OCI-LY7 (cell line): ENCODE measurements at regions not wholly inside any gene's neighbourhood (a gene's known extent, or its start where the extent isn't known, plus 50 kb on each side); places are given as distances from the start of the nearest gene placed in this dataset.

Experiments
- BruUV-seq: library from RNA; stranded (reverse); fragments of 400-500 nt; replicated peaks from 2 replicates; lab custom pipeline; 2021; lab: Mats Ljungman, UMichigan
- CTCF ChIA-PET: fragments of 300-600 bp; sonication (Branson Sonifier 250); formaldehyde crosslinking; loops from one replicate; lab custom pipeline; 2022; ENCODE audit warnings: antibody characterized with exemption; ENCODE audit not compliant: unreplicated experiment; lab: Charles Lee
- POLR2A ChIA-PET: fragments of 300-600 bp; sonication (Branson Sonifier 250); formaldehyde crosslinking; loops from one replicate; lab custom pipeline; 2022; ENCODE audit warnings: antibody characterized with exemption; lab: Charles Lee
- DNase-seq: peaks from one replicate; pipeline ENCODE4 v3.0.0-alpha.2; 2015; ENCODE audit warnings: low spot score
- H2AFZ ChIP-seq: fragments of 200-600 bp; sonication (generic), shearing (Covaris generic); 2 replicates; pipeline ENCODE4 v1.6.1; 2014; ENCODE audit warnings: mild to moderate bottlenecking, antibody characterized with exemption, low read length, moderate library complexity
- H3K27ac ChIP-seq: fragments of 200-600 bp; sonication (generic); 2 replicates; pipeline ENCODE4 v1.5.1; 2014; ENCODE audit warnings: mixed run types, low read depth, mild to moderate bottlenecking, moderate library complexity, low read length, inconsistent platforms; ENCODE audit not compliant: poor library complexity, severe bottlenecking
- H3K36me3 ChIP-seq: fragments of 200-600 bp; sonication (generic); 2 replicates; pipeline ENCODE4 v1.6.1; 2014; ENCODE audit warnings: mild to moderate bottlenecking, antibody characterized with exemption, low read length, moderate library complexity, mixed read lengths; ENCODE audit not compliant: insufficient read depth
- H3K4me1 ChIP-seq: fragments of 200-600 bp; sonication (generic); 2 replicates; pipeline ENCODE4 v1.5.1; 2014; ENCODE audit warnings: mild to moderate bottlenecking, low read length; ENCODE audit not compliant: insufficient read depth, poor library complexity, severe bottlenecking
- H3K4me2 ChIP-seq: fragments of 200-600 bp; sonication (generic); 2 replicates; pipeline ENCODE4 v1.6.1; 2014; ENCODE audit warnings: mild to moderate bottlenecking, low read length
- H3K4me3 ChIP-seq: fragments of 200-600 bp; sonication (generic); 2 replicates; pipeline ENCODE4 v1.5.1; 2014; ENCODE audit warnings: mild to moderate bottlenecking, low read depth, low read length; ENCODE audit not compliant: poor library complexity, severe bottlenecking
- H3K79me2 ChIP-seq: fragments of 200-600 bp; sonication (generic); 2 replicates; pipeline ENCODE4 v1.6.1; 2016; ENCODE audit warnings: low read depth, mild to moderate bottlenecking, low read length, moderate library complexity, mixed read lengths; ENCODE audit not compliant: insufficient read depth
- H3K9me2 ChIP-seq: fragments of 200-600 bp; sonication (generic); 2 replicates; pipeline ENCODE4 v1.6.1; 2016; ENCODE audit warnings: mild to moderate bottlenecking, low read length, mixed read lengths; ENCODE audit not compliant: insufficient read depth
- H3K9me3 ChIP-seq: fragments of 200-600 bp; sonication (generic); 2 replicates; pipeline ENCODE4 v1.6.1; 2014; ENCODE audit warnings: mild to moderate bottlenecking, mixed run types, low read length, mixed read lengths
- H4K20me1 ChIP-seq: fragments of 200-600 bp; sonication (generic); 2 replicates; pipeline ENCODE4 v1.6.1; 2014; ENCODE audit warnings: mild to moderate bottlenecking, antibody characterized with exemption, low read length, moderate library complexity, mixed read lengths; ENCODE audit not compliant: insufficient read depth
- CTCF ChIP-seq: fragments of 200-600 bp; sonication (generic); conservative IDR thresholded peaks from 2 replicates; pipeline ENCODE4 v1.5.1; 2014; ENCODE audit warnings: mild to moderate bottlenecking, antibody characterized with exemption, low read length, moderate library complexity, mixed read lengths
- EZH2phosphoT487 ChIP-seq: fragments of 200-600 bp; sonication (generic); IDR thresholded peaks from 2 replicates; pipeline ENCODE4 v1.6.1; 2018; ENCODE audit warnings: low read depth, borderline replicate concordance, mild to moderate bottlenecking, mixed run types, antibody characterized with exemption, low read length, moderate library complexity, mixed read lengths
- intact Hi-C: fragments of 100-400 bp; cut with micrococcal nuclease; formaldehyde crosslinking; loops from one replicate; pipeline ENCODE4 v1.10.0; 2022; ENCODE audit not compliant: unreplicated experiment

GRCh38 chr13:79674765-79675515 is 194.0 kb downstream of the NDFIP2 start:
- Histone ChIP-seq H3K9me2 (no peaks in the 10 kb centered on the region), H3K36me3 (no peaks in the 10 kb centered on the region), H3K9me3 (no peaks in the 10 kb centered on the region), H4K20me1 (no peaks in the 10 kb centered on the region), H3K4me2 (no peak overlapping the region), H2AFZ (no peak overlapping the region), H3K27ac (no peak overlapping the region), H3K79me2 (no peaks in the 10 kb centered on the region), H3K4me3 (no peak overlapping the region), H3K4me1 (no peaks in the 10 kb centered on the region)
- DNase-seq, result no peak
- BruUV-seq, result no TSS peak
- POLR2A ChIA-PET, result interaction anchor here (0.7 kb wide), 2 partner anchors 284 to 1451 kb away, joined by 3 read pairs; no protein-coding TSS in a partner anchor
- no peak for TF ChIP-seq CTCF
- TF ChIP-seq EZH2phosphoT487, result no peak
- intact Hi-C loops, result loop anchor here (10.0 kb wide), 2 partner anchors 690 to 1340 kb away; no protein-coding TSS in a partner anchor
- CTCF ChIA-PET, result interaction anchor here (0.6 kb wide), 1 partner anchor 697 kb away, joined by 3 read pairs; no protein-coding TSS in a partner anchor

DNA sequence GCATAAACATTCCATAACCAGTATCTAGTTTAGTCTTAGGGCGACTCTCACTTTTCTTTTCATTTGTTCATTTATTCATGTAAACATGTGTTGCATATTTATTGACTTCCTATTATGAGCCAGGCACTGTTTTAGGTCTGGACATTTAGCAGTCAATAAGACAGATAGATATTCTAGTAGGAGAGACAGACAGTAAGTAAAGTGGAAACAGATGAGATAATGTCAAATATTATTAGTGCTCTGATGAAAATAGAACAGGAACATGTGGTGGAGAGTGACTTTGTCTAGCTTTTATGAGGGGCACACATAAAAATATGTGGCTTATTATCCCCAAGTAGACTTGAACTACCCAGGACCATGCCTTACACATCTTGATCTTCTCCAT is 193.0 kb downstream of the NDFIP2 start:
- no peak for DNase-seq
- H3K9me2 ChIP-seq, result no peaks in the 10 kb centered on the region
- H3K36me3 ChIP-seq, result no peaks in the 10 kb centered on the region
- no peak overlapping the region for H3K4me2 ChIP-seq
- no peaks in the 10 kb centered on the region for H3K79me2 ChIP-seq
- ChIA-PET POLR2A (no interaction called here), CTCF (no interaction called here)
- BruUV-seq, result no TSS peak
- H4K20me1 ChIP-seq, result no peaks in the 10 kb centered on the region
- no peak overlapping the region for H2AFZ ChIP-seq
- intact Hi-C loops, result loop anchor here (10.0 kb wide), 2 partner anchors 691 to 1341 kb away; no protein-coding TSS in a partner anchor
- no peak overlapping the region for H3K4me3 ChIP-seq
- H3K9me3 ChIP-seq, result no peaks in the 10 kb centered on the region
- H3K4me1 ChIP-seq, result no peaks in the 10 kb centered on the region
- no peak for TF ChIP-seq CTCF
- TF ChIP-seq EZH2phosphoT487, result no peak
- no peak overlapping the region for H3K27ac ChIP-seq
